ENCODE measurements at regions not wholly inside any gene's neighbourhood (a gene's known extent, or its start where the extent isn't known, plus 50 kb on each side); places are given as distances from the start of the nearest gene placed in this dataset.

DNA sequence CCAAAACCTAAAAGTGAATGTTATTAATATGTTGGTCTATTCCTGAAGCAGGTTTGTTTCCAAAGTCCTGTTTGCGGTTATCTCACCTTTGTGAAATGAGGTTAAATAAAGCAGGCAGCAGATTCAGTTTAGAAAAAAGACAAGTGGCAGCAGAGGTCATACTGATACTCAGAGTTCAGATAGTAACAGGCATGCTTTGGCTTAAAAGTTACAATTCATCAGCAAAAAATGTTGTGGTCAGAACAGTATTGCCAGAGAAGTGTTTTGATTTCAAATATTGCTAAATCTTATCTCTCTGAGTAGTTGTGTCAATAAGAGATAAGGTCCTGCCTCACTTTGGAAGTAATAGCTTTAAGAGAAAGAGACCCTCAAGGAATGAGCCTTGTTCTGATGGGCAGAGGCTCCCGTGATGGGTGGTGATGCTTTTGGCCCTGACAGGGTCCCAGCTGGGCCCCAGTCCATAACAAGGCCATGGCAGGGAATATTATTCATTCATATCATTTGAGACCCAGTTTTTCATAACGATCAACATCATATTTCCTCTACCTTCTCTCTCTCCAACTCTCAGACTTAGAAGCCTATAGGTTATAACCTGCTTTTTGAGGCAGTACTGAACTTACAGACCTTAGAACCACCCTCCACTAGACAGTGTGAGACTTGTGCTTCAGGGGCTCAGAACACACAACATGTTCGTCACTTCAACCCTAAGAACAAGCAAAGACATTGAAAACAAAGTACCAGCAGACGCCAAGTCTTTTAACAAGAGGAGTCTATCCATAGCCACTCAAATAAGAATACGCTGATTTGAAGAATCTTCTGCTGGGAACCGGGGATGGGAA is 58.5 kb upstream of the AHR start:
- TF ChIP-seq, protein P1, sequence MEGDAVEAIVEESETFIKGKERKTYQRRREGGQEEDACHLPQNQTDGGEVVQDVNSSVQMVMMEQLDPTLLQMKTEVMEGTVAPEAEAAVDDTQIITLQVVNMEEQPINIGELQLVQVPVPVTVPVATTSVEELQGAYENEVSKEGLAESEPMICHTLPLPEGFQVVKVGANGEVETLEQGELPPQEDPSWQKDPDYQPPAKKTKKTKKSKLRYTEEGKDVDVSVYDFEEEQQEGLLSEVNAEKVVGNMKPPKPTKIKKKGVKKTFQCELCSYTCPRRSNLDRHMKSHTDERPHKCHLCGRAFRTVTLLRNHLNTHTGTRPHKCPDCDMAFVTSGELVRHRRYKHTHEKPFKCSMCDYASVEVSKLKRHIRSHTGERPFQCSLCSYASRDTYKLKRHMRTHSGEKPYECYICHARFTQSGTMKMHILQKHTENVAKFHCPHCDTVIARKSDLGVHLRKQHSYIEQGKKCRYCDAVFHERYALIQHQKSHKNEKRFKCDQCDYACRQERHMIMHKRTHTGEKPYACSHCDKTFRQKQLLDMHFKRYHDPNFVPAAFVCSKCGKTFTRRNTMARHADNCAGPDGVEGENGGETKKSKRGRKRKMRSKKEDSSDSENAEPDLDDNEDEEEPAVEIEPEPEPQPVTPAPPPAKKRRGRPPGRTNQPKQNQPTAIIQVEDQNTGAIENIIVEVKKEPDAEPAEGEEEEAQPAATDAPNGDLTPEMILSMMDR (IDR thresholded peaks at IDR 0.05), result no peak
- DNase-seq, result no peak
- intact Hi-C loops (cut with micrococcal nuclease), result no loop called here
- no peak overlapping the region for H3K27ac Mint-ChIP-seq
- H3K4me3 Mint-ChIP-seq, result no peak overlapping the region
- H3K36me3 Mint-ChIP-seq (ENCODE audit: low read depth), result peaks cover 18% of the 10 kb centered on the region
- POLR2A ChIA-PET, result no interaction called here
- no peak for ATAC-seq
- CTCF ChIA-PET, result interaction anchor here (1.0 kb wide), 1 partner anchor 62 kb away, joined by 3 read pairs; no protein-coding TSS in a partner anchor
- H3K27me3 Mint-ChIP-seq, result no peaks in the 10 kb centered on the region
- H3K4me1 Mint-ChIP-seq (ENCODE audit: low read depth), result peaks cover 32% of the 10 kb centered on the region
- H3K9me3 Mint-ChIP-seq, result peaks cover 11% of the 10 kb centered on the region

DNA sequence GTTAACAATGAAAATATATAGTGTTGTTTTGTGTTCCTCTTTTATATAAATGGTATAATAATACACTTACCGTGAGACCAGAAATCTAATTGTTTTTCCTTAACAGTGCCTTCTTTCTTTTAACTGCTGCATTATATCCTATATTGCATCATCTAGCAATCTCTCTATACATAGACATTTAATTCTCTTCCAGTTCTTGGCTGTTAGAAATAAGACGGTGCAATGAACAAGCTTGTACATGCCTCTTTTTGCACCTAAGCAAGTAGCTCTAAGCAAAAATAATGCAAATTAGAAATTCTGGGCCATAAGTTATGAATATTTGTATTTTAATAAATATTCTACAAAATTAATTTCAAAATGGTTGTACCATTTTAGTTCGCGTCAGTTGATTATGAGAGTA is 55.9 kb upstream of the AHR start:
- no peaks in the 10 kb centered on the region for H3K27me3 Mint-ChIP-seq
- H3K36me3 Mint-ChIP-seq (ENCODE audit: low read depth), result peaks cover 3% of the 10 kb centered on the region
- H3K9me3 Mint-ChIP-seq, result no peaks in the 10 kb centered on the region
- peaks cover 7% of the 10 kb centered on the region for H3K4me1 Mint-ChIP-seq (ENCODE audit: low read depth)
- H3K27ac Mint-ChIP-seq, result no peak overlapping the region
- TF ChIP-seq, protein P1 (IDR thresholded peaks at IDR 0.05), result no peak
- CTCF ChIA-PET, result no interaction called here
- POLR2A ChIA-PET, result no interaction called here
- intact Hi-C loops (cut with micrococcal nuclease), result no loop called here
- ATAC-seq (no peak), DNase-seq (no peak)
- H3K4me3 Mint-ChIP-seq, result no peak overlapping the region

DNA sequence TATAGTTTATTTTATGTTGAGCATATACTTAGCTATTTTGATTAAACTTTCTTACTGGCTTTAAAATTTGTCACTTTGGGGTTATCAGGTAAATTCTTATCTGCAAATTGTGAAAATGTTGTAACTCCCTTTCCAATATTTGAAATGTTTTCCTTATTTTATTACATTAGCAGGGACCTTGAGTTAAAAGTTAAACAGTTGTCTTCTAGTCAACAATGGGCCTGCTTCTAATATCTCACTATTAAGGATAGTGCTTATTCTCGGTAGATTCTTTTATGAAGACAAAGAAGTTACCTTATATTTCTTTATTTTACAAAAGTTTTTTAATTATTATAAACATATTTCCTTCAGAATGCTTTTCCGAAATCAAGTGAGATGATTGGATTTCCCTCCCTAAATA is 53.7 kb upstream of the AHR start:
- ATAC-seq (no peak), DNase-seq (no peak)
- Mint-ChIP-seq H3K4me3 (no peak overlapping the region), H3K36me3 (ENCODE audit: low read depth) (no peaks in the 10 kb centered on the region), H3K9me3 (no peaks in the 10 kb centered on the region), H3K4me1 (ENCODE audit: low read depth) (peaks cover 9% of the 10 kb centered on the region), H3K27ac (no peak overlapping the region), H3K27me3 (no peaks in the 10 kb centered on the region)
- intact Hi-C loops (cut with micrococcal nuclease), result no loop called here
- TF ChIP-seq, protein P1 (IDR thresholded peaks at IDR 0.05), result no peak
- ChIA-PET POLR2A (no interaction called here), CTCF (no interaction called here)

DNA sequence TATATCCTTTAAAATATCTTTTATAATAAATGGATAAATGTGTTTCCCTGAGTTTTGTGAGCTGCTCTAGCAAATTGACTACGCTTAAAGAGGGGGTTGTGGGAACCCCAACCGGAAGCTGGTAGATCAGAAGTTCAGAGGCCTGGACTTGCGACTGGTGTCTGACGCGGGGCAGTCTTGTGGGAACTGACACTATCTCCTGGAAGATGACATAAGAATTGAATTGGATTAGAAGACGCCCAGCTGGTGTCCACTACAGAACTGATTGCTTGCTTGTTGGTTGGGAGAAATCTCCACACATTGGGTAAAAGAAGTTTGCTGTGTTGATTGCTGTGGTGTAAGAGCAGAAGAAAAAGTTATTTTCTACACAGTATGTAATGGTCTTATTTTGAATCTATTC is 51.1 kb upstream of the AHR start:
- Mint-ChIP-seq H3K27me3 (no peaks in the 10 kb centered on the region), H3K4me3 (no peak overlapping the region), H3K36me3 (ENCODE audit: low read depth) (no peaks in the 10 kb centered on the region), H3K9me3 (no peaks in the 10 kb centered on the region), H3K4me1 (ENCODE audit: low read depth) (peaks cover 8% of the 10 kb centered on the region), H3K27ac (no peak overlapping the region)
- ATAC-seq (no peak), DNase-seq (no peak)
- TF ChIP-seq, protein P1 (IDR thresholded peaks at IDR 0.05), result no peak
- ChIA-PET POLR2A (no interaction called here), CTCF (interaction anchor here (1.2 kb wide), 1 partner anchor 10 kb away, joined by 3 read pairs; no protein-coding TSS in a partner anchor)
- intact Hi-C loops (cut with micrococcal nuclease), result no loop called here

DNA sequence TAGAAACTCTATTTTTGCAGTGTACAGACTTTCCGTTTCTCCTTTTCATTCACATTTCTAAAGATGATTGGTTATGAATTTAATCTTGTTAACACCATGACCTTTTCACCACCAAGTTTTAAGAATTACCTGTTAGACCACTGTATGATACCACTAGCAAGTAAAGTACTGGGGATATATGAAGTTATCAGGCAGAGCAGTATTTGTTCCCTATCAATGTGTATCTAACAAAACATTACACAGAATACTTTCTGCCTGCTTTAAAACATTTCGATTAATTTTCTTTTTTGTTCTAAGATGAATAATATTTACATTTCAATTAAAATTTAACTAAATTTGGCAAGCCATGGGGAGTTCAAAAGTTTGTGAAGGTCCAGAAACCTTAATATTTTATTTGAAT is 49.9 kb upstream of the AHR start:
- ChIA-PET CTCF (interaction anchor here (1.7 kb wide), 1 partner anchor 28 kb away, joined by 3 read pairs; no protein-coding TSS in a partner anchor), POLR2A (no interaction called here)
- Mint-ChIP-seq H3K4me3 (no peak overlapping the region), H3K27me3 (no peaks in the 10 kb centered on the region), H3K9me3 (no peaks in the 10 kb centered on the region), H3K27ac (no peak overlapping the region), H3K36me3 (ENCODE audit: low read depth) (peaks cover 2% of the 10 kb centered on the region), H3K4me1 (ENCODE audit: low read depth) (peaks cover 6% of the 10 kb centered on the region)
- TF ChIP-seq, protein P1 (IDR thresholded peaks at IDR 0.05), result no peak
- ATAC-seq (no peak), DNase-seq (no peak)
- intact Hi-C loops (cut with micrococcal nuclease), result no loop called here

Measured in activated CD8-positive, alpha-beta T cell treated with anti-CD3 and anti-CD28 coated beads for 36 hours (primary cell).